CD4-positive, alpha-beta T cell treated with Interleukin-15 for 1 hour (primary cell): ENCODE measurements at regions not wholly inside any gene's neighbourhood (a gene's known extent, or its start where the extent isn't known, plus 50 kb on each side); places are given as distances from the start of the nearest gene placed in this dataset.

Experiments
- DNase-seq: peaks from one replicate; pipeline ENCODE4 v3.0.0-alpha.2; 2020

DNA sequence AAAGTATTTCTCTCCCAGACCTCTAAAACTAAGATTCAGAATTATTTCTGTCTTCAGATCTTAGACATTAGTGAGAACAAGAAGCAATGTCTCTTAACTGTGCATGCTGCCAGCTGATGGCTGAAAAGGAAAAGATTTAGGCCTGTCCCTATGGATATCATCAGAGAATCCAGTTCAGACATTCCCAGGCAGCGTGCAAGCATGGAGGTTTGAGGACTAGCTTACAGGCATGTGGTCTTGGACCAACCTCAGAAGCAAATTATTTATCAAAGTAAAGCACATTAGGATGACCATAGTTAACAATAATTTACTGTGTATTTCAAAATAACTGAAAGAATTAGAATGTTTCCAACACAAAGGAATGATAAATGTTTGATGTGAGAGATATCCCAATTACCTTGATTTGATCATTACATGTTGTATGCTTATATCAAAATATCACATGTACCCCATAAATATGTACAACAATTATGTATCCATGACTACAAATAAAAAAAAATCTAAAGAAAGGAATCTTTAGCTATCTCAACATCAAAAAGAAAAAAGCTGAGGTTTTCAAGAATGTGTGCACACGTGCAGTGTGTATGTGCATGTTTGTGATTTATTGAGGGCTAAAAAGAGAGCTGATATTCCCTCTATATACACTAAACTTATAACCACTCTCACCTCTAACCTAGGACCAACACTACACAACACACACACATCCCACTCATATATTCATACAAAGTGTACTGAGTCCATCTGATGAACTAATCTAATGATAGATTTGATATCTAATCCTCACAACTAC lies 108.9 kb upstream of the THBS1 start:
- DNase-seq, result no peak

GRCh38 chr15:39472621-39473297 lies 108.1 kb upstream of the THBS1 start:
- DNase-seq, result no peak

- no peak for DNase-seq
These were observed 107.5 kb upstream of the THBS1 start for GRCh38 chr15:39473298-39473947.

- no peak for DNase-seq
These were observed 106.2 kb upstream of the THBS1 start for GRCh38 chr15:39474657-39475056.

DNA sequence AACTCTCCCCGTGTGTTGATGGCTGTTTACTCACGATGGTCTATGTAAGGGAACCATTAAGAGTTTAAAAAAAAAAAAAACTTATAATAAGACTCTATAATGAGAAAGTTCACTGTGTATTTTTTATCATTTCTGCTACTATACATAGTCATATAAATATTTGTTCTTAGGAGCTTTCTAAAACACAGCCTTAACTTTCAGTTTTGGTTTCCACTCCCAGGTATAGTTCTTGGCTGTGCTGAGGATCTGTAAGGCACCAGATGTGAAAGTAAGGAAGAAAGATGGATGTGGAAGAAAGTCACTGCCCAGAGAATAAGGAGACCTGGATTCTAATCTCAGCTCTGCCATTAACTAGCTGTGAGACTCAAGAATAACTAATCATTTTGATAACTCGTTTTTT lies 101.9 kb upstream of the THBS1 start:
- no peak for DNase-seq

- DNase-seq, result no peak
These were observed 101.0 kb upstream of the THBS1 start for GRCh38 chr15:39479911-39480310.

GRCh38 chr15:39482459-39482858 lies 98.4 kb upstream of the THBS1 start:
- no peak for DNase-seq

- DNase-seq, result no peak
These were observed 94.0 kb upstream of the THBS1 start for GRCh38 chr15:39486621-39487457.

DNA sequence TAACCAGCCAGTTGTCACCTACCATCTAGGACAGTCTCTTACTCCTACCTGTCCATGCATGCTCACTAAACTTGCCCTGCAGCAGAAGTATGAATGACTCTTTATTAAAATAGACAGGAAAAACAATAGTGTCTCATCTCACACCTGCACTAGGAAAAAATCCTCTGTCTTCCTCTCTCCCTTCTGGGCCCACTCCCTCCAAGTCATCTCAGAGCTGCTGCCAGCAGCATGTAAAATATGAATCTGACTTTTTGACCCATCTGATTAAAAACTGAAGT lies 93.5 kb upstream of the THBS1 start:
- no peak for DNase-seq

GRCh38 chr15:39488516-39488915 lies 92.4 kb upstream of the THBS1 start:
- no peak for DNase-seq

DNA sequence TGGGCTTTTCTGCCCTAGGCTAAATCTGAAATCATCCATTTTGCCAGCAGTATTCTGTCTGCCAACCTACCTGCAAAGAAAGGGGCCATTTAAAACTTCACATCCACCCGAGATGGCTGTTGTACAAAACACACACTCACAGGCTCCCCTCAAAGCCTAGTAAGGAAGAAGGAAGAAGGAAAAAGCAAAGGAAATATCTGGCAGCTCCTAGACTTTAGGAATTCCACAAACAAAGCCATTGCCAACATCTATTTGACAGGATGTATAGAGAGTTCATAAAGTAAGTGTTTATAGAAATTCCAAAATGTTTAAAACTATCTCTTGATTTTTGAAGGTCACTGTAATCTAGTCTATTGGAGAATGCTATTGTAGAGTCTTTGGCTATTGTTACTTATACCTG lies 91.9 kb upstream of the THBS1 start:
- no peak for DNase-seq

- DNase-seq, result no peak
These were observed 89.6 kb upstream of the THBS1 start for GRCh38 chr15:39491115-39491885.

DNA sequence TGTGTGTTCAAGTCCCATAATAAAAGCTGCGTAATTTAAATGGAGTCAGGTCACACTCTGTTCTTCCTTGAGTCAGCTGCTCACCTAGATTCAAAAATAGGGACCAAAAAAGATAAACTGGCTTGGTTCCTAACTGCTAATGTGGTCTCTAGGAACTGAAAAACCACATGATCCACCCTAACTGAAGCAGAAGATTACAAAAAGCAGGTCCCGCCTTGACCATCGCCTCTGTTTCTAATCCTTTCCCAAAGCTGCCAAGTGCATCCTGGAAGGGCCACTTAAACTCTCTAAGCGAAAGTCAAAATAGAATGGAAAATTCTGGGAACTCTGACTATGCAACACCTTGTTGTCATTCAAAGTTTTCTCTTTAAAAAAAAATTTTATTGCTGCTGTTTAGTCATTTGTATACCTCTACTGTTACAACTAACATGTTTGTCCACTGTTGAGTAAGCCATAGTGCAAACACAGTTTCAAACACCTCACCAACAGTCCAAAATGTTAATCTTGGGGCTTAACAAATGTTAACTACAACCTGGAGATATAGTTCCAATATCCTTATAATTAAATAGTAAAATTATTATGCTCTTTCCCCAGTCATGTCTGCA lies 88.9 kb upstream of the THBS1 start:
- DNase-seq, result no peak

DNA sequence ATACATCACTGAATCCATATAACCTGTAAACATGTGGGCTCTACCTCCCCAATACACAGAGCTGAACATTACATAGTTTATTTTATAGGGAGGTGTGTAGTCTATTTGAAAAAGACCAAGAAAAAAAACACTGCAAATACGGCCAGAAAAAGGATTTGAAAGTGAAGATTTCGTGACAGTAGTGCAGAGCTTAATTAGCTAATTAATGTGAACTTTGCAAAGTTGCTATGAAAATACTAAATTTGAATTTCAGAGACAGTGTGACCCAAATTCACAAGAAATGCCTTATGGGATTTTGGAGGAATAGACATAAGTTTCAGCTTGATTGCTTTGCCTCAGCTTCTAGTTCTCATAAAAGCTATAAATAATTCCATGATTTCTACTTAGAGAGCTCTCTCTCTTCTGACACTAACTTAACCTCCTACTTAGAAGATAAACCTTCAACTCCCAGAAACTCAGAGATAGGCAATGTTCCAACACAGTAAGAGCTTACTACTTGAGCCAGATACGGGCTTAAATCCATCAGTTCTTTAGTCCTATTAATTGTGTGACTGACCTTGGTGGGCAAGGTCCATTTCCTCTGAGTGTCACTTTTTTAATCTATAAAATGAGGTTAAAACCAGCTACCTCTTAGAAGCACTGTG lies 87.3 kb upstream of the THBS1 start:
- DNase-seq, result no peak

DNA sequence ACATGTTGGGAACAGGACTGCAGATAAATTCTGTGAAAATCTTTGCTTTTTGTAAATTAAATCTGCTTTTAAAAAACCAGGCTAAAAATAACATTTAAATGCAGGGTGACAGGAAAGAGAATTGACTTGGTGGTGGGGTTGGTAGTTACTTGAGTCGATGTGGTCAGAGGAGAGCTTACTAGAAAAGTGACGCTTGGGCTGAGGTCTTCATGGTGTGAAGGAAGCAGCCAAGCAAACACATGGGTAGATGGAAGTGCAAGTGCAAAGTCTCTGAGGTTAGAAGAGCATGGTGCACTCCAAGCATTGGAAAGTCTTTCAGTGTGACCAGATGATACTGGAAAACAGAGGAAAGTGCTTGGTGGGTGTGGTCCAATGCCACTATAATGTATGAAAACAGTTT lies 86.4 kb upstream of the THBS1 start:
- DNase-seq, result no peak

GRCh38 chr15:39495871-39496840 lies 84.7 kb upstream of the THBS1 start:
- no peak for DNase-seq

DNA sequence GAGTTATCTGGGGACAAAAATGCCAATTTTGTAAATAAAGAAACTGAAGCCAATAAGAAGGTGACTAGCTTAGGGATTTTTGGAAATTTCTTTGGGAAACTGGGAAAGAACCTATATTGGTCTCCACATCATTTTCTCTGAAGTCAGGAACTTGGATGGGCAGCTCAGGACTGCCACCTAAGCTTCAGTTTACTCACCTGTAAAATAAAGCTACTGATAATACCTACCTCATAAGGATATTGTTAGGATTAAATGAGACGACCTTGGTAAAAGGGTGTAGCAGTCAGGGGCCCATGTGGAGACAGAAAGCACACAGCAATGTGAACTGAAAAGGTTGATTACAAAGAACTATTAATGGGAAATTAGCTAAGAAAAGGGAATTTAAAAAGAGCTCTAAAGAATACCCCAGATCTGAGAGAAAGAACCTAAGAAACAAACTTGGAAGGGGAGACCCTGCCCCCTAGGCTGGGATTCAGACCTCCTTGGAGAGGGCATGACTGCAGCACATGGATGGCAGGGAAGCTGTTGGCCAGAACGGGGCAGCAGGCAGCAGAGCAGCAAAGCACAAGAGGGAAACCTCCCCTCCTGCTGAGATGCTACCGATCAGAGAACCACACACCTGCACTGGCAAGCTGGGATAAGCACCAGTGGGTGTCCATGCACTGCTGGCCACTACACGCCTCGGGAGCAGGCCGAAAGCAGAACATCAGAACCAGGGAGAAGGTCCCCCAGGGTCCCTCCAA lies 83.7 kb upstream of the THBS1 start:
- DNase-seq, result no peak

GRCh38 chr15:39497759-39498565 lies 82.9 kb upstream of the THBS1 start:
- no peak for DNase-seq

GRCh38 chr15:39498629-39499028 lies 82.2 kb upstream of the THBS1 start:
- DNase-seq, result no peak
